Panc1 (cell line): ENCODE measurements at regions not wholly inside any gene's neighbourhood (a gene's known extent, or its start where the extent isn't known, plus 50 kb on each side); places are given as distances from the start of the nearest gene placed in this dataset.

Source experiments
- CTCF ChIP-seq: fragments of 450-650 bp; IDR thresholded peaks from 2 replicates; pipeline ENCODE4 v1.5.1; 2017; ENCODE audit warnings: mild to moderate bottlenecking
- POLR2AphosphoS5 ChIP-seq: IDR thresholded peaks from 2 replicates; pipeline ENCODE4 v1.6.1; 2012; ENCODE audit warnings: mild to moderate bottlenecking, low read depth, low read length, moderate library complexity
- REST ChIP-seq, 2 experiments: IDR thresholded peaks; 2 replicates each; pipeline ENCODE4 v1.6.1; 2011 to 2012; ENCODE audit warnings: low read depth in 2 of 2, control low read depth in 1 of 2, low read length in 1 of 2, mild to moderate bottlenecking in 1 of 2, moderate library complexity in 1 of 2; ENCODE audit not compliant: insufficient read depth in 1 of 2
- SIN3A ChIP-seq: IDR thresholded peaks from 2 replicates; pipeline ENCODE4 v1.6.1; 2012; ENCODE audit warnings: low read depth, mild to moderate bottlenecking, low read length, moderate library complexity, borderline replicate concordance; ENCODE audit not compliant: insufficient read depth
- TCF7L2 ChIP-seq: IDR thresholded peaks from 2 replicates; pipeline ENCODE4 v1.6.1; 2011; ENCODE audit warnings: mild to moderate bottlenecking, low read depth, low read length, inconsistent platforms

DNA sequence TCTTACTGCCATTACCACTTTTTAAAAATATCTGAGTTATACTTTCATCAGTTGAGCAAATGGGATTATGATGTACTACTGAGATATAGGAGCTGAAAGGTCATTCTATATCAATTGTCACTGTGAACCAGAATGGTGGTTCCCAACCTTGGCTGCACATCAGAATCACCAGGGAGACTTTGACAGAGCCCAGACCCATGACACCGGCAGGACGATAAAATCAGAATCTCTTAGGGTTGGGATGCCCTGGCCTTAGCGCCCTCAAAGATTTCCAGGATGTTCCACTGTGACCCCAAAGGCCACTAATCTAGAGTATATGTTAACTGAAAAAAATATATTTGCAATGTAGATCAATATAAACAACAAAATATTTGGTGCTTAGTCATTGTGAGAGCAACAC is 355.1 kb downstream of the LIG4 start:
- TF ChIP-seq CTCF (no peak), REST (IDR thresholded peaks at IDR 0.05; ENCODE audit: insufficient read depth in 1 of 2, low read depth in 2 of 2, low read length in 1 of 2) (no peak), POLR2AphosphoS5 (no peak), TCF7L2 (no peak), SIN3A (no peak)
